Activated CD4-positive, alpha-beta T cell treated with anti-CD3 and anti-CD28 coated beads for 36 hours (primary cell): ENCODE measurements at regions not wholly inside any gene's neighbourhood (a gene's known extent, or its start where the extent isn't known, plus 50 kb on each side); places are given as distances from the start of the nearest gene placed in this dataset.

Experiments used
- ATAC-seq: fragments of 200-7000 bp; cut with Tn5 transposase; one replicate; pipeline ENCODE4 v1.10.0; 2021; ENCODE audit warnings: mild to moderate bottlenecking, moderate library complexity
- CTCF ChIA-PET: fragments of 350-600 bp; sonication (Branson Sonifier 250); formaldehyde crosslinking; loops from one replicate; lab custom pipeline; 2021; ENCODE audit warnings: antibody characterized with exemption; lab: Charles Lee
- POLR2A ChIA-PET: fragments of 350-600 bp; sonication (Branson Sonifier 250); formaldehyde crosslinking; loops from one replicate; lab custom pipeline; 2021; ENCODE audit warnings: antibody characterized with exemption, inconsistent platforms; lab: Charles Lee
- DNase-seq: peaks from one replicate; pipeline ENCODE4 v3.0.0-alpha.2; 2020
- H3K27ac Mint-ChIP-seq: one replicate; pipeline ENCODE4 v1.8.0; 2021; ENCODE audit warnings: mixed read lengths
- H3K27me3 Mint-ChIP-seq: one replicate; pipeline ENCODE4 v1.8.0; 2021; ENCODE audit warnings: mixed read lengths
- H3K36me3 Mint-ChIP-seq: one replicate; pipeline ENCODE4 v1.8.0; 2021; ENCODE audit warnings: low read depth, mixed read lengths
- H3K4me1 Mint-ChIP-seq: one replicate; pipeline ENCODE4 v1.8.0; 2021; ENCODE audit warnings: mixed read lengths
- H3K4me3 Mint-ChIP-seq: one replicate; pipeline ENCODE4 v1.8.0; 2021; ENCODE audit warnings: mild to moderate bottlenecking, moderate library complexity, mixed read lengths
- H3K9me3 Mint-ChIP-seq: one replicate; pipeline ENCODE4 v1.8.0; 2021; ENCODE audit warnings: low read depth, mixed read lengths
- intact Hi-C, 2 experiments: fragments of 100-400 bp; cut with DNase I in 1 of 2; cut with micrococcal nuclease in 1 of 2; formaldehyde crosslinking; loops; one replicate each; pipeline versions ENCODE4 v1.14.2 to v1.15.1; 2022 to 2024; cut with DNase I, micrococcal nuclease

GRCh38 chr10:123480344-123480743 is 185.8 kb upstream of the GPR26 start:
- Mint-ChIP-seq H3K36me3 (no peaks in the 10 kb centered on the region), H3K9me3 (no peaks in the 10 kb centered on the region), H3K4me3 (no peak overlapping the region), H3K27me3 (peaks cover 13% of the 10 kb centered on the region), H3K27ac (no peak overlapping the region), H3K4me1 (no peaks in the 10 kb centered on the region)
- CTCF ChIA-PET = no interaction called here
- POLR2A ChIA-PET = no interaction called here
- intact Hi-C loops = no loop called here
- ATAC-seq (no peak), DNase-seq (no peak)

GRCh38 chr10:123480845-123481244 is 185.3 kb upstream of the GPR26 start:
- ChIA-PET POLR2A (no interaction called here), CTCF (no interaction called here)
- ATAC-seq (no peak), DNase-seq (no peak)
- Mint-ChIP-seq H3K27ac (no peak overlapping the region), H3K4me3 (no peak overlapping the region), H3K9me3 (no peaks in the 10 kb centered on the region), H3K4me1 (no peaks in the 10 kb centered on the region), H3K36me3 (no peaks in the 10 kb centered on the region), H3K27me3 (peaks cover 12% of the 10 kb centered on the region)
- intact Hi-C loops = no loop called here

GRCh38 chr10:123484722-123485121 is 181.4 kb upstream of the GPR26 start:
- peaks cover 19% of the 10 kb centered on the region for H3K27me3 Mint-ChIP-seq
- no peaks in the 10 kb centered on the region for H3K4me1 Mint-ChIP-seq
- intact Hi-C loops = no loop called here
- ATAC-seq (no peak), DNase-seq (no peak)
- H3K36me3 Mint-ChIP-seq = no peaks in the 10 kb centered on the region
- no peaks in the 10 kb centered on the region for H3K9me3 Mint-ChIP-seq
- no peak overlapping the region for H3K4me3 Mint-ChIP-seq
- ChIA-PET POLR2A (no interaction called here), CTCF (interaction anchor here (0.7 kb wide), 1 partner anchor 910 kb away, joined by 3 read pairs; no protein-coding TSS in a partner anchor)
- H3K27ac Mint-ChIP-seq = no peak overlapping the region

- DNase-seq (no peak), ATAC-seq (no peak)
- H3K4me1 Mint-ChIP-seq = no peaks in the 10 kb centered on the region
- H3K9me3 Mint-ChIP-seq = no peaks in the 10 kb centered on the region
- H3K27ac Mint-ChIP-seq = no peak overlapping the region
- no peak overlapping the region for H3K4me3 Mint-ChIP-seq
- H3K27me3 Mint-ChIP-seq = peaks cover 14% of the 10 kb centered on the region
- CTCF ChIA-PET = no interaction called here
- intact Hi-C loops = no loop called here
- H3K36me3 Mint-ChIP-seq = no peaks in the 10 kb centered on the region
- POLR2A ChIA-PET = no interaction called here
These were observed 180.7 kb upstream of the GPR26 start for GRCh38 chr10:123485341-123485960.

GRCh38 chr10:123488436-123488835 is 177.7 kb upstream of the GPR26 start:
- Mint-ChIP-seq H3K4me1 (no peaks in the 10 kb centered on the region), H3K36me3 (no peaks in the 10 kb centered on the region), H3K9me3 (no peaks in the 10 kb centered on the region), H3K4me3 (no peak overlapping the region), H3K27me3 (peaks cover 23% of the 10 kb centered on the region), H3K27ac (no peak overlapping the region)
- DNase-seq (no peak), ATAC-seq (no peak)
- ChIA-PET CTCF (interaction anchor here (0.6 kb wide), 1 partner anchor 936 kb away, joined by 3 read pairs; no protein-coding TSS in a partner anchor), POLR2A (no interaction called here)
- intact Hi-C loops = no loop called here

GRCh38 chr10:123491364-123491763 is 174.8 kb upstream of the GPR26 start:
- DNase-seq (no peak), ATAC-seq (no peak)
- ChIA-PET POLR2A (no interaction called here), CTCF (no interaction called here)
- H3K4me3 Mint-ChIP-seq = no peak overlapping the region
- no peaks in the 10 kb centered on the region for H3K4me1 Mint-ChIP-seq
- intact Hi-C loops = no loop called here
- H3K36me3 Mint-ChIP-seq = no peaks in the 10 kb centered on the region
- H3K27ac Mint-ChIP-seq = no peak overlapping the region
- H3K9me3 Mint-ChIP-seq = no peaks in the 10 kb centered on the region
- H3K27me3 Mint-ChIP-seq = peaks cover 21% of the 10 kb centered on the region

GRCh38 chr10:123492016-123492415 is 174.1 kb upstream of the GPR26 start:
- no peak for DNase-seq
- intact Hi-C loops = no loop called here
- no peak for ATAC-seq
- H3K4me3 Mint-ChIP-seq = no peak overlapping the region
- ChIA-PET POLR2A (no interaction called here), CTCF (no interaction called here)
- H3K27me3 Mint-ChIP-seq = peaks cover 19% of the 10 kb centered on the region
- H3K27ac Mint-ChIP-seq = no peak overlapping the region
- no peaks in the 10 kb centered on the region for H3K4me1 Mint-ChIP-seq
- no peaks in the 10 kb centered on the region for H3K9me3 Mint-ChIP-seq
- H3K36me3 Mint-ChIP-seq = no peaks in the 10 kb centered on the region

GRCh38 chr10:123494301-123494808 is 171.8 kb upstream of the GPR26 start:
- Mint-ChIP-seq H3K4me1 (no peaks in the 10 kb centered on the region), H3K27me3 (peaks cover 16% of the 10 kb centered on the region), H3K27ac (no peak overlapping the region), H3K9me3 (no peaks in the 10 kb centered on the region), H3K36me3 (no peaks in the 10 kb centered on the region), H3K4me3 (no peak overlapping the region)
- ChIA-PET POLR2A (no interaction called here), CTCF (no interaction called here)
- intact Hi-C loops = no loop called here
- peak; percentile 7 for DNase-seq
- ATAC-seq = peak; percentile 47

GRCh38 chr10:123496375-123496774 is 169.8 kb upstream of the GPR26 start:
- ChIA-PET CTCF (no interaction called here), POLR2A (no interaction called here)
- Mint-ChIP-seq H3K36me3 (no peaks in the 10 kb centered on the region), H3K4me1 (no peaks in the 10 kb centered on the region), H3K4me3 (no peak overlapping the region), H3K27ac (no peak overlapping the region), H3K27me3 (peaks cover 17% of the 10 kb centered on the region), H3K9me3 (no peaks in the 10 kb centered on the region)
- intact Hi-C loops = no loop called here
- ATAC-seq = no peak
- DNase-seq = no peak

- Mint-ChIP-seq H3K4me3 (no peak overlapping the region), H3K36me3 (no peaks in the 10 kb centered on the region), H3K27me3 (peaks cover 14% of the 10 kb centered on the region), H3K9me3 (no peaks in the 10 kb centered on the region), H3K27ac (no peak overlapping the region), H3K4me1 (no peaks in the 10 kb centered on the region)
- ChIA-PET CTCF (no interaction called here), POLR2A (no interaction called here)
- intact Hi-C loops = no loop called here
- no peak for DNase-seq
- no peak for ATAC-seq
These were observed 169.0 kb upstream of the GPR26 start for GRCh38 chr10:123496996-123497660.

GRCh38 chr10:123500110-123500509 is 166.0 kb upstream of the GPR26 start:
- Mint-ChIP-seq H3K4me3 (no peak overlapping the region), H3K4me1 (no peaks in the 10 kb centered on the region), H3K27me3 (peaks cover 6% of the 10 kb centered on the region), H3K9me3 (no peaks in the 10 kb centered on the region), H3K27ac (no peak overlapping the region), H3K36me3 (no peaks in the 10 kb centered on the region)
- intact Hi-C loops = no loop called here
- ChIA-PET CTCF (no interaction called here), POLR2A (no interaction called here)
- DNase-seq = no peak
- no peak for ATAC-seq

GRCh38 chr10:123501148-123501547 is 165.0 kb upstream of the GPR26 start:
- H3K27me3 Mint-ChIP-seq = peaks cover 6% of the 10 kb centered on the region
- no peak for DNase-seq
- POLR2A ChIA-PET = no interaction called here
- ATAC-seq = no peak
- no peaks in the 10 kb centered on the region for H3K4me1 Mint-ChIP-seq
- intact Hi-C loops = no loop called here
- H3K36me3 Mint-ChIP-seq = no peaks in the 10 kb centered on the region
- no peak overlapping the region for H3K27ac Mint-ChIP-seq
- no peak overlapping the region for H3K4me3 Mint-ChIP-seq
- CTCF ChIA-PET = no interaction called here
- no peaks in the 10 kb centered on the region for H3K9me3 Mint-ChIP-seq
